T-helper 9 cell (primary cell): ENCODE measurements at regions not wholly inside any gene's neighbourhood (a gene's known extent, or its start where the extent isn't known, plus 50 kb on each side); places are given as distances from the start of the nearest gene placed in this dataset.
A peak's percentile ranks its signal among the peaks of the same experiment; 100 is the strongest.
"Not testable (repeated sequence)": the region's sequence is repeated elsewhere in the genome, so short reads cannot be mapped to it uniquely, and the experiment has no call there.

Experiments
- DNase-seq: peaks from one replicate; pipeline ENCODE4 v3.0.0-alpha.2; 2020

DNA sequence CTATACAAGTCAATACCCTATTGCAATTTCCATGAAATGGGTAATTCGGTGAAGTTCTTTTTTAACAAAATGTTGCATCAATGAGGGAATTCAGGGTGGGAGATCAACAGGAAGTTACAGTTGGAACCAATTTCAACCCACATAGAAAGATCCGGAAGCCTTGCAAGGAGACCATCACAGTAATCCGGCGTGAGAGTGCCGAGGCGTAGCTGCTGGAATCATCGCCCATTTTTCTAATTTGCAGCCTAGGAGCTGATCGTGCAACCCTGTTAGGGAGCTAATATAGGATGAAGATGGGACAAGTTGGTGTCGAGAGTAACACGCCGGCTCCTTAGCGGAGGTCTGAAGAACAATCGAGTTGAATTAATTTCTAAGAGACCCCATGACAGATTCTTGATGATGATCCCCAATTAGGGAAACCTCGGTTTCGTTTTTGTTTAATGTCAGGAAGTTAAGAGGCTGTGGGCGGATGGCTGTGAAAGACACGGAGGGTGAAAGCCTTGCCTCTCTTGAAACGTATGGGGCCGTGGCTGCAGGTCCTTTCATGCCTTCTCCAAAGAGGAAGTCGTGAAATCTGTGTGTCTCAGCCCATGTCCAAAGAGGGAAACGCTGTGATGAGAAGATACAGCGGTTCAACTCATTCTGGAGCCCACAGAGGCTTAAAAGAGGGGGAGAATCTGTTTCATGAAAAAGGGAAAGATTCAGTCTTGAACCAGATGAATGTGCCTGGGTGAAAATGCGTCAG lies 51.2 kb upstream of the CARD11 start:
- peak; percentile 15 for DNase-seq

DNA sequence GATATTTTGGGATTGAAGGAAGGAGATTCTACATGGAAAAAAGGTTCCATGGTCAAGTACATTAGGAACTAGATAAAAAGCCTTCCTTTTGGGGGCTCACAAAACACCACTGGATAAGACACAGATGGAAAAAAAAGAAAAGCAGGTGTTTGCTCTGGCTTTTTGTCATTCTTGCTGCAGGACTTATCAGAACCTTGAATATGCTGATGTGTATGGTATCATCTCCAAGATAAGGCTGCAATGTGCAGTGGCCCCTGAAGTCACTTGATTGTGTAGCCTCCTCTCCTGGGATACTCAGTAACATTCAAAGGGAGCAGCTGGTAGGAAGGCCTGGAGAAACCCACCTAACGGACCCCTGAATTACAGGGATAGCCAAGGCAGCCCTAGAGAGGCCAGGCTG lies 54.1 kb upstream of the CARD11 start:
- no peak for DNase-seq

DNA sequence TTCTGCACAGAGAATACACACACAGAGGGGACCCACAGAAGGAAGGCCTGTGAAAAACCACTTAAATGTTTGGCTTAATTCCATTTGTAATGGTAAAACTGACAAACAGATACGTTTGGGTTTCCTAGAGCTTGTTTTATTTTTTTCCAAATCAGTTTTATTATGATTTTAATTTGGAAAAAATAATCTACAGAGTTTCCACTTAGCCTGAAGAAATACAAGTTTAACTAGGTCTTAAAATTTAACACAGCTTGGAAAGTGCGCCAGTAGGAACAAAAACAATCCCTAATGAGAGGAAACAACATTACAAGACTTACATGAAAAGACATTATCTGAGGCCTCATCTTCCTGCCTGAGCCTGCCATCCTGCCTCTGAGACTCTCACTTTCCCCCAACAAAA lies 58.5 kb upstream of the CARD11 start:
- no peak for DNase-seq

DNA sequence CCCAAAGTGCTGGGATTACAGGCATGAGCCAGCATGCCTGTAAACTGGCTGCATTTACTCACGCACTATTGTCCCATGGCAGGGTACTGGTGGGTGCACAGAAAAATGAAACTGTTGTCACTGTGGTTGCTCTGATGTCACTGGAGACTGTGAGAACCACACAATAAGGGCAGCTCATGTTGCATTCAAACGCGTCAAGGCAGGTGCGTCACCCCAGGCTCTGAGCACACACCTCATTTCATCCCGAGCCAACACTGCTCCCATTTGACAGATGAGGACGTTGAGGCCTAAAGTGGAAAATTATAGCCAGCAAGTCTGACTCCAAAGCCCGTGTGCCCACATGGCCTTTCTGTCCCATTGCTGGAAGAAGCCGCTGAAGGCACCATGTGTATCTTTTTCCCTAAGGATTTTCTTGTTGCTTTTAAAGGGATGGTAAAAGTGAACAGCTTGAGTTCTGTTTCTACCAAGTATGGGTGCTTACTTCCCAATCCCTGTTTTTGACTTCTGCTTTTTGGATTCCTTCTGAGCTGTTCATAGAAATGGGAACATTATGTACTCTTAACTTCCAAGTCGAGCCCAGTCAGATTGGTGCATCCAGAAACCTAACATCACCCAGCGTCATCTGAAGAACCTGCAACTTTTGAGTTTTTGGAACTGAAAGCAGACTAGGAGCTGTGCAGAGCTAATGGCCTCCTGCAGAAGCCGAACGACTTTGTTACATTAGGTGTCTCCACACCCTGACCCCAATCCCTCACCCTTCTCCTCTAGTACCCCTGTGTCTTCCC lies 60.1 kb upstream of the CARD11 start:
- no peak for DNase-seq

DNA sequence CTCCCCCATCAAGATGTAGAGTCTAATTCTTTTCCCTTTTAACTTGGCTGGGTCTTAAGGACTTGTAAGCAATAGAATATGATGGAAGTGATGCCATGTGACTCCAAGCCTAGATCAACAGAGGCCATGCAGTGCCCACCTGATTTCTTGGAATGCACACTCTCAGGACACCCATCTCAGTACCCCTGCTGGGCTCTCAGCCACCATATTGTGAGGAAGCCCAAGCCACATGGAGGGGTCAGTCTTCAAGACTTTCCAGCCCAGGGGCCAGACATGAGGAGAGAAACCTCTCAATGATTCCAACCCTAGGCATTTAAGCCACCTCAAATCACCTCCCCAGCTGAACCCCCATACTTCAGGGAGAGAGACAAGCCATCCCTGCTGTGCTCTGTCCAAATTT lies 62.2 kb upstream of the CARD11 start:
- no peak for DNase-seq

DNA sequence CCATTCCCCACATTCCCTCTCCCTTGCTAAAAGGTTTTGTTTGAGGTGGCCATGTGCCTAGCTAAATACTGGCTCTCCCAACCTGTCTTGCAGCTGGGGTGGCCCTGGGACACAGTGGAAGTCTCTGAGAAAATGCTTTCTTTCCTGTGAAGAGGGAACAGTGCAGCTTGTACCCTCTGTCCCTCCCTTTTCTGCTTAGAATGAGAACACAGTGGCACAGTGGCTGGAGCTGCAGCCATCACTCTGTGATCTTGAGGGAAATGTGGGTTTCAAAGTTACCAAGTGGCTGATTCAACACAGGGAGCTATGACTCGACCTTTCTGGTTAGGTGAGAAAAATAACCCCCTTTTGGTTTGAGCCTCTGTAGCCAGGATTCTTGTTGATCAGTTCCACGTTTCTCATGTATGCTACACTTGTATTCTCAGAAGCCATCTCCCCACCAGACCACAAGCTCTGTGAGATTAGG lies 62.7 kb upstream of the CARD11 start:
- no peak for DNase-seq

DNA sequence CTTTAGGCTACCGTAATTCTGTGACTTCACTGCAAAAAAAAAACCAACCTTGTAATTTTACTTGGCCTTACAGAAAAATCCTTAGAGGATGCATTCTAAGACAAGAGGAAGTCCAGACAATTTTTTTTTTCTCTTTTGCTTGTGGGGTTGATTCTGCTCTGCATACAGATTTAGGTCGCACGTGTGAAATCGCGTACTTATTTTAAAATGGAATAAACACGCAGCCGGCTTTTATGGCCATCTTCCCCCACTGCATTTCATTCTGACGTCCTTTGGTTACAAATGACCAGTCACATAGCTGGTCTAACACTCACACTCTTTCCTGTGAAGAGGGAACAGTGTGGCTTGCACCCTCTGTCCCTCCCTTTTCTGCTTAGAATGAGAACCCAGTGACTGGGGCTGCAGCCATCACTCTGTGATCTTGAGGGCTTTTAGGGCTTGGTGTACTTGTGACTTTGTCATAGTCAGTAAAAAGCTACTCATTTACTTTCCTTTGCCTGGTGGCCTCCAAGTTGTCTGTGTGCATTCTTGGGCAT lies 63.6 kb upstream of the CARD11 start:
- no peak for DNase-seq

DNA sequence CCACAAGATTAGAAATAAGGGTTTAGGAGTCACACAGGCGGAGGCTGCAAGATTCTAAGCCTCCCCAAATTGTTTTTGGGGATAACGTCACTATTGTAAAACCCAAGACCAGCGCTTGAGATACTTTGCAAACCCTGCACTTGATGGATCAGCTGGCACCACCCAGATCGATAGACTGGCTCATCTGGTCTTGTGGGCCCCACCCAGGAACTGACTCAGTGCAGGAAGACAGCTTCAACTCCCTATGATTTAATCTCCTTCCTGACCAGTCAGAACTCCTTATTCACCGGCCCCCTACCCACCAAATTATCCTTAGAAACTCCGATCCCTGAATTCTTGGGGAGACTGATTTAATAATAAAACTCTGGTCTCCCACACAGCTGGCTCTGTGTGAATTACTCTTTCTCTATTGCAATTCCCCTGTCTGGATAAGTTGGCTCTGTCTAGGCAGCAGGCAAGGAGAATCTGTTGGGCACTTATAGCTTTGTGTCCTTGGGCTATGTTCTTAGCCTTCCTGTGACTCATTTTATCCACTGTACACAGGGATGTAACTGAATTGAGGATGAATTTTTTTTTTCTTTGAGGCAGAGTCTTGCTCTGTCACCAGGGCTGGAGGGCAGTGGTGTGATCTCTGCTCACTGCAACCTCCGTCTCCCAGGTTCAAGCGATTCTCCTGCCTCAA lies 64.4 kb upstream of the CARD11 start:
- DNase-seq = no peak

DNA sequence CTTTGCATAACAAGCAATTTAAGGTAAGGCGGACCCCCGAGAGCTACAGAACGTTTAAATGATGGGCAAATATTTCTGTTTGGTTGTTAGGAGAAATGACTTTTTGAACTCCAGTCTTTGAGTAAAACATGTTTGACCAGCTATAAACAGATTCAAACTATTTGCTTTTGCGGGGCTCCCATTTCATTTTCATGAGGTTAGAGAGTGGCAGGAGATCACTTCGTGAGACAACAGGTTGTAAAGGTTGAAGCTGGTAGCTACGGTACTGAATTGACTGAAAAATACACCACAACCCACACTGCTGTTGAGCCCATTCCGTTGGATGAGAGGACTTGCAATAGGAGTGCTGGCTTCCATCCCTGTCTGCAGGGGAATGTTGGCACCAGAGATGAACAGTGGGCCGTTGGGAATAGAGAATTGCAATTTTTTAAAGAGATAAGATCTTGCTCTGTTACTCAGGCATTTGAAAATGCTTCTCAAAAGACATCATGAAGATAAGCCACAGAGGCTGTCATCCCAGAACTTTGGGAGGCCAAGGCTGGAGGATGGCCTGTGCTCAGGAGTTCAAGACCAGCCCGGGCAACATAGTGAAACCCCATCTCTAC lies 65.7 kb upstream of the CARD11 start:
- DNase-seq = no peak

DNA sequence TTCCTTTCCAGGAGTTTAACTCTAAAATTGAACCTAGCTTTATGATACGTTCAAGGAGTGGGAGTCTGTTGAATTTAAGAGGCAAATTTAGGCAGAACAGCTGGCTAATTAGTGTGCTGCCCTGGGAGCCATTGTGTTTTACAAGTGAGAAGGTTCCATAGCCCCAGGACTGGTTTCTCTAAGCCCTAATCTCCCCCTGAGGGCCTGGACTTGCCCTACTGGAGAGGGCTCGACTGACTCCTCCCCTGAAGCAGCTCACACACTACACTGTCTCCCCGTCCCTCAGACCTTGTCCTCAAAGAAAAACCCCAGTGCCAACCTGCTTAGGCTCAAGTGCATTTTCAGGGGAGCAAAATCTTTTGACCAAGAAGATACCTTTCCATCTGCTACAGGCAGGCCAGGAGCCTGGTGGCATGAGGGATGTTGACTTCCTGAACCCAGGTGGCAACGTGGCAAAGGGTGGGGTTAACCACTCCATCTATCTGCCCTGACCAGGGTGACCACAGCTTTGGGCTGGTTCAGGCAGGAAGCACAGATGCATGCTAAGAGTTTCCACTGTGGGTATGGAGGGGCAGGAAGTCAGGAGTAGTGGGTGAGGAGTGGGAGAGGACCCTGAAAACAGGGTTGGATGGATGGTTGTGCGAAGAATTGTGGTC lies 68.9 kb upstream of the CARD11 start:
- no peak for DNase-seq

DNA sequence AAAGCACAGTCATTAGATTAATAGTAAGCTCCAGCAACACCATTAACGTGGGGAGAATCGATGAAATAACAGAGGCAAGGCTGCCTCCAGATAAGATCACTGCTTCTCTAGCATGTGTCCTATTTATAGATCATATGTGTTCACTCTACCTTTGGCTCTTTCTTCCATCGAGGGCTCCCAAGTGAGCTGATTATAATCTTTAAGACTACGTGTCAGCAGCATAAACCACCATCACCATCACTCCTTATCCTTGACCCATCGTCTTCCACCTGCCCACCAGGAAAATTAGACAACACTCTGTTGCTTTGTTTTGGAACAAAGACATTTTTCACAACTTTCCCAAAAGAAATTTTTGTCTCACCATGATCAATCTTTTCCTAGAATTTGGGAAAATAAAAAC lies 71.2 kb upstream of the CARD11 start:
- DNase-seq = no peak

DNA sequence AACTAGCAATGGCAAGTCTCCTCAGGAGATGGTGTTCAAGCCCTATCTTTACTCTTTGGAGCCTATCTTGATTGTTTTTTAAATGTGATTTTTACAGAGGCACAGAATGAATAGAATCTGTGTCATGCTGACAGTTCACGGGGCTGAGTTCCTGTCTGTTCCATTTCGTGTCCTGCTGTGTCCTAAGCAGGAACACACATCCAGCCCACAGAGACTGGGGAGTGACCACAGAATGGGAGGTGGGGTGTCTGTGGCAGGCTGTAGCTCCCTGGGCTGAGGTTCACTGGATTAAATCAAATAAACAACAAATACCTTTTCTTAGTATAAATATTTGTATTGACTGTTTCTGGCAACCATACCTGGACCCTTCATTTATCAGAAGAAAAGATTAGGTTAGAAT lies 73.4 kb upstream of the CARD11 start:
- no peak for DNase-seq

DNA sequence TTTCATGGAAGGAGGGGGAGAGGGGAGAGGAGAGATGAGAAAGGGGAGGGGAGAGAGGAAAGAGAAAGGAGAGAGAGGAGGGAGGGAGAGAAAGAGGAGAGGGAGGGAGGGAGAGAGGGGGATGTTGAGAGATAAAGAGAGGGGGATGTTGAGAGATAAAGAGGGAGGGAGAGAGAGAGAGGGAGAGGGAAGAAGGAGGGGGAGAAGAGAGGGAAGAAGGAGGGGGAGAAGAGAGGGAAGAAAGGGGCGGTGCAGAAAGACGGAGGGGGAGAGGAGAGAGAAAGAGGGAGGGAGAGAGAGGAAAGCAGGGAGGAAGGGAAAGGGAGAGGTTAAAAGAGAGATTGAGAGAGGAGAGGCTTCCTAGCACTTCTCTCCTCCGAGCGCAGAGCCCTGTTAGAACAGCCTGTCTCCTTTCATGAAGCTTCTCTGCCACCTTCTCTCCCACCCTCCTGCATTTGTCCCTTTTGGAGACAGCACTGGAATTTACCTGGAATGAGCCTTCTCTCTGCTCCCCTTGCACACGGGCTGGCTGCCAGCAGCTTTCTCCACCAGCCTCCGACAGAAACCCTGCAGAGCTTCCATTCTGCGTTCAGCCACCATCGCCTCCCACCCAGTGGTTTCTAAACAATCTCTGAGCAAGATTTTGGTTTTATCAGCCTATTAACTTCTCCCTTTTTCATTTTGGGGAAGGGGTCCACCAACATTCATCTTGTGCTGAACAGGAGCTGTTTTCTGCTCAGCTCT lies 74.0 kb upstream of the CARD11 start:
- DNase-seq = no peak

DNA sequence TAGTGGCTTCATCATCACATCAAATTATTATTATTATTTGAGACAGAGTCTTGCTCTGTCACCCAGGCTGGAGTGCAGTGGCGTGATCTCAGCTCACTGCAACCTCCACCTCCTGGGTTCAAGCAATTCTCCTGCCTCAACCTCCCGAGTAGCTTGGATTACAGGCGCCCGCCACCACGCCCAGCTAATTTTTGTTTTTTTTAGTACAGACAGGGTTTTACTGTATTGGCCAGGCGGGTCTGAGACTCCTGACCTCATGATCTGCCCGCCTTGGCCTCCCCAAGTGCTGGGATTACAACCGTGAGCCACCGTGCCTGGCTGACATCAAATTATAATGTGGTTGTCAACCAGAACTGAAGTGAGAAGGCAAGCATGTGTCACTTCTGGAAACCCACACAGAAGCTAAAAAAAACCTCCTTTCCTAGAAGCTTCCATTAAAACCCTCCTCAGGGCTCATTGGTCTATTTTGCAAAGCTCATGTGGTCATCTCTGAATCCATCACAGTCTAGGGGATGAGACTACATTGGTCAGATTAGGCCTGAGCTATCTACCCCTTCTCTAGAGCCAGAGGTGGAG lies 75.8 kb upstream of the CARD11 start:
- not testable (repeated sequence) for DNase-seq

DNA sequence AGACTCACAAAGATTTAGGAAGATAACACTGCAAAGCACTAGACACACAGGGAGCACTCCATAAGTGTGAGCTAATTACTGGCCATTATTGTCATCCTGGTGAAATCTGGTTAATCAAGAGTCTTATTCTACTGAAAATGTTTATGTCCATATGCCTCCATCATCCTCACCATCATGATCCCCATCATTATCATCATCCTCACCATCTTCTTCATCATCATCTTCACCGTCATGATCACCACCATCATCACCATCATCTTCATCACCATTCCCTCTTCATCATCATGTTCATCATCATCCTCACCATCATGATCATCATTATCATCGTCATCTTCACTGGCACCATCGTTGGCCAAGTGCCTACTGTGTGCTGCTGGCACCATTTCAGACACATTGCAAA lies 76.3 kb upstream of the CARD11 start:
- DNase-seq = no peak

DNA sequence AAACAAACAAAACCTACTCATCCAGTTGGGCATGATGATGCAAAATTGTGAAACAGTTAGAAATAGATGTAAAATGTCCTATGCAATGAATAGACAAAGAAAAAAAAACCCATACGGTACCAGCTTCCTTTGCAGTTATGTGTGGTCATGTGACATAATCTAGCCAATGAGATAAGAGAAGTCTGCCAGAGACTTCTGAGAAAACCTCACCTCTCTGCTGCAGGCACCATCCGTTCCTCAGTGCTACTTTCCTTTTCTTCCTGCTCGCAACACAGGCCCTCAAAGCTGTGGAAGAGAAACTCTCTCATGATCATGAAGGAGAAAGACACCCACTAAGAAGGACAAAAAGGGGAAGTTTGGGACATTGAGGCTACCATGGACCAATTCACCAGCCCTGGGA lies 76.8 kb upstream of the CARD11 start:
- DNase-seq = no peak

DNA sequence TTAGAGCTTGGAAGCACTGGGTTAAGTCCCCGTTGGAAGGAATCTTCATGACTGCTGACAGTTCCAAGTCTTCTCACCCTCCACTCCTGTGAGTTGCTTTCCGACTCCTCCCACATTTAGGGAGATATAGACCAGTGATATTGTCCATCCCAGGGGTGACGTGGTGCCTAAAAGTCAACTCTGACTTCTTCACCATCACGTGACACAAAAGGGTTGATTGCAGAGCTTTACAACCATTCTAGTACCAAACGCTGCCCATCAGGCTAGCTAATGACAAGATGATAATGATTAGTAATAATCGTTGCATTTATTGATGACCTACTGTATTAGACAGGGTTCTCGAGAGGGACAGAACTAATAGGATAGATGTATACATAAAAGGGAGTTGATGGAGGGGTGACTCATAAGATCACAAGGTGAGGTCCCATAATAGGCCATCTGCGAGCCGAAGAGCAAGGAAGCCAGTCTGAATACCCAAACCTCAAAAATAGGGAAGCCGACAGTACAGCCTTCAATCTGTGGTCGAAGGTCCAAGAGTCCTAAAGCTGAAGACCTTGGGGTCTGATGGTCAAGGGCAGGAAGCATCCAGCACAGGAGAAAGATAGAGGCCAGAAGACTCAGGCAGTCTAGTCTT lies 85.3 kb upstream of the CARD11 start:
- no peak for DNase-seq

DNA sequence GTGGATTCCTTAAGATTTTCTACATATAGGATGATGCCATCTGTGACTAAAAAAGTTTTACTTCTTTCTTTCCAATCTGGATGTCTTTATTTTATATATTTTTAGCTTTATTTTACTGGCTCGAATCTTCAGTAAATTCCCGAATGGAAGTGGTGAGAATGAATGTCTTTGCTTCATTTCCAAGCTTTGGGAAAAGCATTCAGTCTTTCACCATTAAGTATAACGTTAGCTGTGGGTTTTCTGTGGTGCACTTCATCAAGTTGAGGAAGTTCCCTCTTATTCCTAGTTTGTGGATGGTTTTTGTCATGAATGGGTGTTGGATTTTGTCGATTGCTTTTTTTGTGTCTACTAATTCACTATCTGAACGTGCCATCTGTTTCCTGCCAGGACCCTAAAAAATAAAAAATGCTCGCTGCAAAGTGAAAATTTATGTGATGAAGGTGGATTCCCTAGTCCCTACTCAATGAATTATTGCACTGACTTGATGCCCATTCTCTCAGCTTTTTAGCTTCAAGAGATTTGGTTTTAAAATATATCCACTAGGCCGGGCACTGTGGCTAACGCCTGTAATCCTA lies 90.2 kb upstream of the CARD11 start:
- DNase-seq = no peak

DNA sequence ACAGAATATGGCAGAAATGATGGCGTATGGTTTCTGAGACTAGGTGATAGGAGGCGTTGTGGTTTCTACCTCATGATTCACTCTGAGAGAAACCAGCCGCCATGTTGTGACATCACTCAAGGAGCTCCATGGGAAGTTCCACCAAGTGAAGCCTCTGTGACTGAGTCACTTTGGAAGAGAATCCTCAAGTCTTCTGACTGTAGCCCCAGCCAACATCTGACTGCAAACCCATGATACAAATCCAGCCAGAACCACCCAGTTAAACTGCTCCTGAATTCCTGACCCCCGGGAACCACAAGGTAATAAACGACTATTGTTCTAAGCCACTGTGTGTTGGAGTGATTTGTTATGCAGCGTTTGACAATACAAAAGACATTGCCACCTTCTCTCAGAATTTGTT lies 91.1 kb upstream of the CARD11 start:
- no peak for DNase-seq

DNA sequence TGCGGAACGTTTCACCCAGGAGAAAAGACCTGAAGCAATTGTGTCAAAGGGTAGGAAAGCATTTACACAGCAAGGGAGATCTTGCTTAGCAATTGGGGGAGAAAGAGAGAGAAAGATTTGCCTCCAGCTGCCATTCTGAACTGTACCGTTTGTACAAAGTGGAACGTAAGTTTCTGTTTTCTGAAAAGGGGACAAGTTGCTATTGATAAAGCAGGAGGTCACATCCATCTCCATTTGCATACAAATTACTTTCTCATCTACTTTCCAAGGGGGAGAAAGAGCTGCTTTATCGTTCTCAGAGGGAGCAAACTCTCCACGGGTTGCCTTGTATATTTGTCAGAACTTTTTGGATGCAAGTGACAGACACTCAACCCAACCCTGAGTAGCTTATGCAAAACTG lies 92.0 kb upstream of the CARD11 start:
- no peak for DNase-seq

DNA sequence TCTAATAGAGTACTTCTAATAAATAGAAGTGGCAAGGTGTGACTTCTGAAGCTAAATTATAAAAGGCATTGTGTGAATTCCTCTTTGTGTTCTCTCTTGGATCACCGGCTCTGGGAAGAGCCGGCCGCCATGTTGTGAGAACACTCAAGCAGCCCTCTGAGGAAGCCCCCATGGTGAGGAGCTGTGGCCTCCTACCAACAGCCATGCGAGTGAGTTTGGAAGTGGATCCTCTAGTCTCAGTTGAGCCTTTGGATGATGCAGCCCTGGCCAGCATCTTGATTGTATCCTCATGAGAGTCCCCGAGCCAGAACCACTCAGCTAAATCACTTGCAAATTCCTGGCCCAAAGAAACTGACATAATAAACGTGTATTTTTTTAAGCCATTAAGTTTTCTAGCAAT lies 94.5 kb upstream of the CARD11 start:
- no peak for DNase-seq
